GM18502 (cell line): ENCODE measurements at regions not wholly inside any gene's neighbourhood (a gene's known extent, or its start where the extent isn't known, plus 50 kb on each side); places are given as distances from the start of the nearest gene placed in this dataset.

Experiments
- ATAC-seq: cut with Tn5 transposase; IDR thresholded peaks from one replicate; pipeline ENCODE4 v1.9.1; 2021; ENCODE audit warnings: mild to moderate bottlenecking; ENCODE audit not compliant: unreplicated experiment, poor library complexity

DNA sequence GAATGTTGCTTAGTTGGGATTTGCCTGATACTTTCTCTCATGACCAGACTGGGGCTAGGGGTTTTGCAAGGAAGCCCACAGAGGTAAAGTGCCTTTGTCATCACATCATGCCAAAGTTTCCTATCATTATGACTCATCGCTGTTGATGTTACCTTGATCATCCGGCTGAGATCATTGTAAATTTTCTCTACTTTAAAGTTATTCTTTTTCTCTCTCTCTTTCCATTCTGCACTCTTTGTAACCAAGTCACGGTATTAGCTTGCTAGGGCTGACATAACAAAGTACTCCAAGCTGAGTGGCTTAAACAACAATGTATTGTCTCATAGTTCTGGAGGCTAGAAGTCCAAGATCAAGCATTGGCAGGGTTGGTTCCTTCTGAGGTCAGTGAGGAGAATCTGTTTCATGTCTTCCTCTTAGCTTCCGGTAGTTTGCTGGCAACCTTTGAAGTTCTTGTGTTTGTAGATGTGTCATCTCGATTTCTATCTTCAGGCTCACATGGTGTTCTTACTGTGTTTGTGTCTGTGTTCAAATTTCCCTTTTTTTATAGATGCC is 113.0 kb downstream of the DTHD1 start:
- no peak for ATAC-seq

DNA sequence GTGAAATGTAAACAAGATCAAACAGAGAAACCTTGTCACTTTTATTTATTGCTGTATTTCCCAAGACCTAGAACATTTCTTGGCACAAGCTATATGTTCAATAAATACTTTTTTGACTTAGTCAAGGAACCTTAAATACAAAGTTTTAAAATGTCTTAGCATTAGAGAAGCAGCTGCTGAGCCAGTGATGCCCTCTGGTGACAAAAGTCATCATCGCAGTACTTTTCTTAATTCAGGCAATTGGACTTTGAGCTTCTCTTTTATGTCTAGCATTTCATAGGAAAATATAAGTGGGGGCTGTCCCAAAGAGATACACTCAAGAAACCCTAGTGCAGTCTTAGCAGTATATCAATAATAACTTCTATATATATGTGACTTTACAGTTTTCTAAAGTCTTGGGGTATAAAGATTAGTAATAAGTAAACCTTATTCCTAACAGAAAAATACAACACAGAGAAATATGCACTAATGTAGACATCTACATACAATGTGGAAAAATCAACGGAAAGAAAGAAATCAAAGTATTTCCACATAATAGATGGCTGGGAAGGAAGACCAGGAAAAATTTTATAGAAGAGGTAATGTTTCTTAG is 118.4 kb downstream of the DTHD1 start:
- ATAC-seq = peak; percentile 64

DNA sequence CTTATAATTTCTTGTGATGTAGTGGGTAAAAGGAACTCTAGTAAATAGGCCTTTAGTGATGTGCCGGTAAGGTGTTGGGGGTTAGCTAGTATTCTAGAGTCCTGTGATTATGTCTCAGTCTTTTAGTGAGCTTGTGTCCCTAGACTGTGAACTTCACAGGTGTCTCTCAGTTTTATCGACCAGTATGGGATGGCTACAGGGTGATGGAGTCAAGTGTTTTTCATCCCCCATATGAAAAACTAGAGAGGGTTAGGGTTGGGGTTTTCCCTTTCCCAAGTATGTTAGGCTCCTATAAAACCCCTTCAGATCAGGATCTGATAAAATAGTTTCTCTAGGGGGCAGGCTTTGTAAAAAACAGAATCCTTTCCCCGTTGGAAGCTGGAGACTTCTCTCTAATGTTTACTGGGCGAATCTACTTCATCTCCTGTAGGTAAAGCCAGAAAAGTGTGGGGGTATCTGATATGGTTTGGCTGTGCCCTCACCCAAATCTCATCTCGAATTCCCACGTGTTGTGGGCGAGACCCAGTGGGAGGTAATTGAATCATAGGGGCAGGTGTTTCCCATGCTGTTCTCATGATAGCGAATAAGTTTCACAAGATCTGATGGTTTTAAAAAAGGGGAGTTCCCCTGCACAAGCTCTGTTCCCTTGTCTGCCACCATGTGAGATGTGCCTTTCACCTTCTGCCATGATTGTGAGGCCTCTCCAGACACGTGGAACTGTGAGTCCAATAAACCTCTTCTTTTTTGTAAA is 120.8 kb downstream of the DTHD1 start:
- ATAC-seq = no peak

DNA sequence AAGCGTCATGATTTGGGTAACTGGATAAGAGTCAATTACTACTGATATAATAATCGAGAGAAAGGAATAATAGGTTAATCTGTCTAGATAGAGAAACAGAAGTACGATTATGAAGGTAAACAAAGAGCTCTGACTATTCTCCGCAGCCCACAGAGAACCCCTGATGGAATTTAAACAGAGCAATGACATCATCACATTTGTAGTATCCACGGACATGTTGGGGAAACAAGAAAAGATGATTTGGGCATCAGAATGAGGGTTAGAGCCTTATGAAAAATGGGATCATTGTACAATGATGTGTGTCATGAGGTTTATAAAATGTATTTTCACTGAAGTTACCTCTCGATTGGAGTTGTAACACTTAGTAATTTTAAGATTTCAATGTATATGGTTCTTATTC is 129.9 kb downstream of the DTHD1 start:
- ATAC-seq = no peak

DNA sequence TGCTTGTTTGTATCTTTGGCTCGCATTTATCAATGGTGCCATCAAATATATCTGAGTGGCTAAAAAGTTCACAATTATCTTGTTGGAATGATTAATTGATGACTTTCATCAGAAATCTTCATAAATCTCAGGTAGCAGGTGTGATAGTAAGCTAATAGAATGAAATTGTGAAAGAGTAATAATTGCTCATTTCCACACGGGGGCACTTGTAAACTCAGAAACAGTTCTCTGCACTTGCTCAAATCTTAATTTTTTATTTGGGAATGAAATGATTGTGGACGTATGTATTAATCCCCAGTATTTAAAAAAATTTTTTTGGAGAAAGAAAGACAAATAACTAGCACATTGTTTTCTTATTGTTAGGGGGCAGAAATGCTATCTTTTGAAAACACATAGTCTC is 132.8 kb downstream of the DTHD1 start:
- ATAC-seq = no peak

DNA sequence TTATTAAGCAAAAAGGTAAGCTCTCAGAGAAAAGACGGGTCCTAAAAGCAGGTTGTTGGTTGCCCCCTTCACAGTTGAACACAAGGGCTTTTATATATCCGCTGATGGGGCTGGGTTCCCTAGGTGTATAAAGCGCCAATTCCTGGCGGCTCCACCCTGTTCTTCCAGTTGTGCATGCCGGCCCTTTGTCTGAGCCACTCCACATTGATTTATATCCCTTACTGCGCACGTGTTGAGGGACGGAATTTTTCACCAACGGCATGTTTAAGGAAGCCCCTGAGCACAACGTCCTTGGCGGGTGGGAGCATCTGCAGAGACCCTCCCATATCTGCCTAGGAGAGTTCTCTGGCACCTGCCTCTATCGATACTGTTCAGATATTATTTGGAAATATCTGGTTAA is 135.7 kb downstream of the DTHD1 start:
- no peak for ATAC-seq

DNA sequence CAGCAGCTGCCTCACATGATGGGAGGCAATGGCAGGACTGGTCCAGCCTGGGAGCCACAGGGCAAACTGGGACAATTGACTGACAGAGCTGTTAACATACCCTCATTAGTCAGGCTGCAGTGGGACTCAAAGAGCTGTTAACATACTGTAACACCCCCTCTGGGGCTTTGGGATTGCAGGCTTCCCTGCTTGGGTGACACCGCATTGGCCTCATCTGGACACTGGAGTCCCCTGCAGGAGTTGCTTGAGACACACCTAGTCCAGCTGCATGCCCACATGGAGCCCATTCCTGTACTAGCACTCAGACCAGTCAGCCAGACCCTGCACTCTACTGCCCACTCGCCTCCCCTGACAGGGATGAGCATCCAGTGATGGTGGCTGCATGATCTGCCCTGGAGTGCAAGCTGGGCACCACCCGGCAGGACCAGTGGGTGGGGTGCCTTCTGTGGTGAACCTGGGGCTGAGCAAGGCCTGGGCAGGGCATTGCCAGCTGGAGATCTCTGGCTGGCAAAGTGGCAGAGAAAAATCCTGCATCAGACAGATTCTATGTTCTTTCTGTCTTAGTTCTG is 138.8 kb downstream of the DTHD1 start:
- no peak for ATAC-seq

DNA sequence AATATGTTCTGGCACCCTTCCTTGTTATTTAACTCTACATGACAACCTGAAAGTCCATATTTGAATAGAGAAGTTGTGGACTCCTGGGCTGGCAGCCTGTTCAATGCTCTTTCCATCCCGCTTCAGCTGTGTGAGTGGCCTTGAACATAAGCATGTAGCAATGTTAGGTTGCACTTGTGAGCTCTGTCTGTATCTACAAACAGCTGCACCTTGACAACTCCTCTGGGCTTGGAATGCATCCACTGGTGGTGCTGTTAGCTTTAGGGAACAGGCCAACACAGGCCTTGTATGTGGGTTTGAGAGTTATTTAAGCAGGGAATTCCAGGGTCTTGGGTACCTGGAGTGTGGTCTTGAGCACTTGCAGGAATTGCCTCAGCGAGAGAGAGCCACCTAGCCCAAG is 141.2 kb downstream of the DTHD1 start:
- ATAC-seq = no peak

DNA sequence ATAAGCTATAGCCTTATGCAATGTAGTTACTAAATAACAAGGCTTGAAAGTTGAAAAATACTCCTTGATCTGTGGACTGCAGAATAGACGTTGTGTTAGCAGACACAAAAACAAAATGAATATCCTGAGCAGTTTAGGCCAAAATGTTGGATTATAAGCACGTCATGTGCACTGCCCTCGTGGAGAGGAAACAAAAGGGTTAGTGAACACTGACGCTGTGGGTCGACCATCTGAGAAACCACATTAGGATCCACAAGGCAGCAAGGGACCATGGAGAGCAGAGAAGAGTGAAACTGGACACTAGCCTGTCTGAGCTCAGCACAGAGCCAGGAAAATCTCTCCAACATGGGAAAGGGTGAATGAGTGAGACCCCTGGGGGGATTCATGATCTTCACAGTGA is 145.3 kb downstream of the DTHD1 start:
- no peak for ATAC-seq

DNA sequence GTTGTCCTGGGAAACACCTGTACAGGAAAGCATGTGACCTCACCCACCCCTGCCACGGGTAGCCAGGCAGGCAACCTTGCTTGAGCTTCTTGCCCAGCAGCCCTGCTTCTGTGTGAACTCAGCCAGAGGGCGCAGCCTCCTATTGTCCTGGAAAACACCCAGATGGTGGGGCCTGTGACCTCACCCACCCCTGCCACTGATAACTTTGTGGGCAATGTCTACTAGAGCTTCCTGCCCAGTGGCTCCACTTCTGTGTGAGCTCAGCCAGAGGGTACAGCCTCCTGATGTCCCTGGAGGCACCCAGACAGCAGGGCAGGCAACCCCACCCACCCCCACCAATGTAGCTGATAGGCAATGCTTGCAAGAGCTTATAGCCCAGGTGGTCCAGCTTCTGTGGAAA is 146.3 kb downstream of the DTHD1 start:
- ATAC-seq = no peak

DNA sequence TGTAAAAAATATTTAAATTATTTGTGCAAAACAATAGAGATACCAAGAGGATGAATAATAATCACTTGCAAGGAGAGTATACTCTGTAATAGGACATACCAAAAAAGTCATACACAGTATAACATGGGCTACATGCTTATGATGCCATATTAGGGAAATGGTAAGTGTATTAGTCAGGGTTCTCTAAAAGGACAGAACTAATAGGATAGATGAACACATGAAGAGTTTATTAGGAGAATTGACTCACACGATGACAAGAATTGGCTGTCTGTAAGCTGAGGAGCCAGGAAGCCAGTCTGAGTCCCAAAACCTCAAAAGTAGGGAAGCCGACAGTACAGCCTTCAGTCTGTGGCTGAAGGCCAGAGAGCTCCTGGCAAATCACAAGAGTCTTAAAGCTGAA is 151.2 kb downstream of the DTHD1 start:
- ATAC-seq = no peak

DNA sequence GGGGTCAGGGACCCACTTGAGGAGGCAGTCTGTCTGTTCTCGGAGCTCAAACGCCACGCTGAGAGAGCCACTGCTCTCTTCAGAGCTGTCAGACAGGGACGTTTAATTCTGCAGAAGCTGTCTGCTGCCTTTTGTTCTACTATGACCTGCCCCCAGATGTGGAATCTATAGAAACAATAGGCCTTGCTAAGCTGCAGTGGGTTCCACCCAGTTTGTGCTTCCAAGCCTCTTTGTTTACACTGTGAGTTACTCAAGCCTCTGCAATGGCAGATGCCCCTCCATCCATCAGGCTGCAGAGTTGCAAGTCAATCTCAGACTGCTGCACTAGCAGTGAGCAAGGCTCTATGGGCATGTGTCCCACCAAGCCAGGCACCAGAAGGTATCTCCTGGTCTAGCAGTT is 158.1 kb downstream of the DTHD1 start:
- ATAC-seq = no peak

DNA sequence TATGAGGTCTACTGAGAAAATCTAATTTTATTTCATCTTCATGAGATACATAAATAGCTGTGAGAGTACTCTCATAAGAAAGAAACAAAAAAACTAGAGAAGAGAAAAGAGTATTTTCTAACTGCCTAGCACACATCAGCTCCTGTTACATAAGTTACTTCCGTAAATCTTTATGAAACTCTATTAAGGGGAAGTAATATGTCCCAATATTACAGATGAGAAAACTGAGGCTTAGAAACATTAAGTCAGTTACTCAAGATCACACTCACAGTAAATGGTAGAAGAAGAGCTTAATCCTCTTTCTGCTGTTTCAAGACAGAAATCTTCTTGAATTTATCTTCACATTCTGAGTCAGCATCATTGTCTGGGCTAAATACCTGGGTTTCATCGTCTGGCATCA is 164.1 kb downstream of the DTHD1 start:
- no peak for ATAC-seq

DNA sequence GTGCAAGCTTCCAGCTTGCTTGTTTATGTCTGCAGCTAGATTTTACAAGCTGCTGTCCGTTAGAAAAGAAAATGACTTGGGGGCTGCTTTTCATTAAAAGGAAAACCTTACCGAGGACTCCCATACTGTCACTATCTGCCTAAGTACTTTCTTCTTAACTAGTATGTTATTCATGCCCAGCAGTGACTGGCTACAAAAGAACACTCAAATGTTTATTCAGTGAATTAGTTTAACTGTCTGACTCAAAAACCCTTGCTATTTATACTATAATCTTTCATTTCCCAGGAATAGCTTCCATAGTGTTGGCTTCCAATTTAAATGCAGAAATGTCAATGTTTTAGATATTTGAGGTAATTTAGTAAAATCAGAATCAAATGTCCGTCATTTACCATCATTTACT is 164.9 kb downstream of the DTHD1 start:
- no peak for ATAC-seq

DNA sequence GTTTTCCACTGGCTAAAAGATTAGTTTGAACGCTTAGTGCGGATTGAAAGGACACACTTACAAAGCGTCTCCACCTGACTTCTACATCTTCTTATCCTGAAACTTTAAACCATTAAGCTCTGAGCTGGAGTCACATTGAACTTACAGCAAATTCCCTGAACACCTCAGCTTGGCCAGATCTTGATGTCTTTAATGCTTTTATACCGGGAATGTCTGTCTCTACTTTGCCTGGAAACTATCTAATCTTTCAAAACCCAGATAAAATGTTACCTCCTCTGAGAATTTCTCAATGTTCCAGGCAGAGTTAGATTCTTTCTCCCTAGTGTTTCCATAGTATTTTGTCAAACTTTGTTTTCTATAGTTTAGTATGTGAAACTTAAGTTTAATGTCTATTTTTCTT is 179.9 kb downstream of the DTHD1 start:
- no peak for ATAC-seq

DNA sequence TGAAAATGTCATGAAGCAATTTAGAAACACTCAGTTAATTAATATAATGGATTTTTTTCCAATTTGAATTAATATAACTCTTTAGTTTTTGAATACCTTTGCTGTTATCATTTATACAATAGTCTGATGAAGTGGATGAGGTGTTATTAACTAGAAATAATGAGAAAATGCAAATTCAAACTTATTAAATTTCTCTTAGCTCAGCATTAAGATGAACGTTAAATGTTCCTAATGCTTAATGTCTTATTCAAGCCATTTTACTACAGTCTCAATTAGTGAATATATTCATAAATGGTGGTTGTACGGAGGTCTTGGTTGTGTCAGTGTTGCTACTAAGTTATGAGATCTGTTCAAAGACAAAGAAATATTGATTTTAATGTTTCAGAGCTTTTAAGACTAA is 186.3 kb downstream of the DTHD1 start:
- ATAC-seq = no peak

DNA sequence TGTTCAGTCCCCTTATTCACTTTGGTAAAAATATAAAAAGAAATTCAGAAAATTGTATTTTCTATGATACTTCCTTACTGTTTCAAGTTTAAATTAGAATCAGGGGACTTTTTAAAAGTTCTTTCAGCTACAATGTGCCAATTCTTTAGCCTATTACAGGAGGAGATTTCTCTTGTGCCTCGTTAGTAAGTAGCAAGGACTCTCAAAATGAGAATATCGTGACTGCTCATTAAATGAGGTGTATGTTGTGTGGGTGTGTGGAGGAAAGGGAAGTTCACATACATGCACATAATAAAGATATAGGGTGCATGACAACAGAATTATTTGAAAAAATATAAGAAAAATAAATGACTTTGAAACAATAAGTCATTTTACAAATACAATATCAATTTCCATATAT is 190.5 kb downstream of the DTHD1 start:
- ATAC-seq = no peak

DNA sequence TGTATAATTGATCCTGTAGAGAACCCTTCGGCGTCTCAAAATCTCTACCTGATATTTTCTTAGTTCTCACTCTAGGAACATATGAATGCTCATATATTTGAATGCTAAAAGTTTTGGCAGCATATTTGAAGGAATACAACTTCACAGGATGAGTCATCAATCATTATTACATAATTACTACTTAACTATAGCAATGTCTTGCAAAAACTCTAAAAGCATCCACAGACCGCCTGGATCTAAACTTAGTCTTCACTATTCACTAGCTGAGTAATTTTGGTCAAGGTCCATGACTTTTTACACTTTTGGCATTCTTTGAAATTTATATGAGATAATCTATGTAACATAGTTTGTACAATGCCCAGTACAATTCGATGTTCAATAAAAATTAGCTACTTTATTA is 194.7 kb downstream of the DTHD1 start:
- ATAC-seq = no peak

DNA sequence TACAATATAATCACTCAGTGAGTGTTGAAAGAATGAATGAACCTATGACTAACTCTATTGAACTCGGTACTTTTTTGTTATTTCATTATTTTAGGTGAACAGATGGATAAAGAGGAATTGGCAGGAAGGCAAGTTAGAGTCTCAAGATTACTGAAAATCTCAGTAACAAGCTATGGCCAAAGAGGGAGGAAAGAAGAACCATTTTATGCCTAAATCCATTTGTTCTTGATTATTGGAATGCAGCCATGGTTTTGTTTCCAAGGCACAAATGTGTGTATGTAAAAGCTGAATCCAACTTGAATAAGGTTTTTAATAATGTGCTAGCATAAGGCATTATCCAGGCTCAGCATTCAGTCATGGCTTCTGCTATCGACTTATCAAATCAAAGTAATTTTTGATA is 196.4 kb downstream of the DTHD1 start:
- ATAC-seq = no peak

DNA sequence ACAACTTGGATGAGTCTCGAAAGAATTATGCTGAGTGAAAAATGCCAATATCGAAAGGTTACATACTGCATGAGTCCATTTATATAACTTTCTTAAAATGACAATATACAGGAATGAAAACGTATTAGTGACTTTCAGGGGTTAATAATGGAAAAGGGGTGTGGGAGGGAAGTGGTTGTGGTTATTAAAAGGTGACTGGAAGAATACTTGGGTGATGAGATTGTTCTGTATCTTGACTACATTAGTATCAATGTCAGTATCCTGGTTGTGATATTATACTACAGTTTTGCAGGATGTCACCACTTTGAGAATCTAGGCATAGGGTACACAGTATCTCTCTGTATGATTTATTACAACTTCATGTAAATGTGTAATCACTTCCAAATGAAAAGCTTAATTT is 204.5 kb downstream of the DTHD1 start:
- ATAC-seq = no peak

DNA sequence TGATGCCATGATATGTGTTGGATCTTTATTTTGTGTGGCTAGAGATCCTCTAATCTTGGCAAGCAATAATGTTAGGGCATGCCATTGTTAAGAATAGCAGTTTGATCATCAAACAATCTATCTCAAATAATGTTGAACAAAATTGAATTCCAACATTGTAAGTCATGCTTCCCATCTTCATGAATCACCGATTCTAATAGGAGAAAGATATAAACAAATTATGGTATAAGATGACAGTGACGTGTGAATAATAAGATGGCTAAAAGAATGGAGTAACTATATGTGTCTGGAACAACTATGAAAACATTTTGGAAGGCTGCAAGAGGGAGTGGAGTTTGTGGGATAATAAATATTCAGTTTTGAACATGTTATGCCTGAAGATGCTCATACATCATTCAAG is 208.4 kb downstream of the DTHD1 start:
- no peak for ATAC-seq

DNA sequence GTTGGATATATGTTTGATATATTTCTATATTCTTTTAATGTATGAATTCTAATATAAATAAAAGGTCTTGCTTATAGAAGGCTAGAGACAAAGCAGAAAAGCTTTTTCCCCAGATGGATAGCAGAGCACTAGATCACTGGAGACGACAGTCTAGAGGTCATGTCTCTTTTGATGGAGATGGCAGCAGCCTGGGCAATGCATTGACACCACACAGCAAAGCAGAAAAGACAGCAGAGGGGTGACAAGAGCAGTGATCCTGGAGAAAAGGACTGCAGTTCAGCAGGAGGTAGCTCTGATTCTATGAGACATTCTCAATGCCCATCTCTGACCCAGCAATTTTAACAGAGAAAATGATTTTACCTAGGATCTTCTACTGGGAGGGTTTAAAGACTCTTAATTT is 210.6 kb downstream of the DTHD1 start:
- ATAC-seq = no peak
